HG02678 (cell line): ENCODE measurements at regions not wholly inside any gene's neighbourhood (a gene's known extent, or its start where the extent isn't known, plus 50 kb on each side); places are given as distances from the start of the nearest gene placed in this dataset.
"Not testable (repeated sequence)": the region's sequence is repeated elsewhere in the genome, so short reads cannot be mapped to it uniquely, and the experiment has no call there.

Experiments used
- ATAC-seq: cut with Tn5 transposase; IDR thresholded peaks from one replicate; pipeline ENCODE4 v1.9.1; 2021; ENCODE audit warnings: mild to moderate bottlenecking, moderate library complexity; ENCODE audit not compliant: unreplicated experiment

DNA sequence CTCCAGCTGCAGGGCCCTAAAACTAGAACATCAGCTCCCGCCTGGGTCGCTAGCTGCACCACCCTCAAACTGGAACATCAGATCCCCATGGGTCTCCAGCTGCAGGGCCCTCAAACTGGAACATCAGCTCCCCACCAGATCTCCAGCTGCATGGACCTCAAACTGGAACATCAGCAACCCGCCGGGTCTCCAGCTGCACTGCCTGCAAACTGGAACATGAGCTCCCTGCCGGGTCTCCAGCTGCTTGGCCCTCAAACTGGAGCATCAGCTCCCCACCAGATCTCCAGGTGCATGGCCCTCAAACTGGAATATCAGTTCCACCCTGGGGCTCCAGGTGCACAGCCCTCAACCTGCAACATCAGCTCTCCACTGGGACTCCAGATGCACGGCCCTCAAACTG lies 82.7 kb downstream of the TFRC start:
- not testable (repeated sequence) for ATAC-seq

DNA sequence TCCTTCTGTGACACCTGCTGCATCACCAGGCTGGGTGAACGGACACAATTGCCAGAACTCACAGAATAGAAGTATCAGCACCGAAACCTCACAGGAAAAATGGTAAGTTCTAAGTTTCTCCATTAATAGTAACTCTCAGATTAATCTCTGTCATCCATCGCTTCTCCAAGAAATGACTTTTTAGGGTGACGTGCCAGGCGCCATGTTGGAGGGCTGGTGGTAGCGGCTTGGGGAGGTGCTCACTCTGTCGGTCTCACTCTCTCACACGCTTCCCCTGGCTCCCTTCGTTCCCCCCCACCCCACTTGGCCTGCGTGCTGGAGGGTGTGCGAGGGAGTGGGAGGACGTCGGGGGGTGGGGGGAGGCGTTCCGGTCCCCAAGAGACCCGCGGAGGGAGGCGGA lies 85.6 kb downstream of the TFRC start:
- ATAC-seq: not testable (repeated sequence)

DNA sequence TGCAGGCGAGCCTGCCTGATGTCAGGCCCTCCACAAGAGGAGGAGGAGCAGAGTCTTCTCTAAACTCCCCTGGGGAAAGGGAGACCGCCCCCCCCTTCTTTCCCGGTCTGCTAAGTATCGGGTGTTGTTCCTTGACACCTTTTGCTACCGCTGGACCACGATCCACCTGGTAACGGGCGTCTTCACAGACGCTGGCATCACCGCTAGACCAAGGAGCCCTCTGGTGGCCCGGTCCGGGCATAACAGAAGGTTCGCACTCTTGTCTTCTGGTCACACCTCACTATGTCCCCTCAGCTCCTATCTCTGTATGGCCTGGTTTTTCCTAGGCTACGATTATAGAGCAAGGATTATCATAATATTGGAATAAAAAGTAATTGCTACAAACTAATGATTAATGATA lies 86.0 kb upstream of the TNK2 start:
- not testable (repeated sequence) for ATAC-seq

DNA sequence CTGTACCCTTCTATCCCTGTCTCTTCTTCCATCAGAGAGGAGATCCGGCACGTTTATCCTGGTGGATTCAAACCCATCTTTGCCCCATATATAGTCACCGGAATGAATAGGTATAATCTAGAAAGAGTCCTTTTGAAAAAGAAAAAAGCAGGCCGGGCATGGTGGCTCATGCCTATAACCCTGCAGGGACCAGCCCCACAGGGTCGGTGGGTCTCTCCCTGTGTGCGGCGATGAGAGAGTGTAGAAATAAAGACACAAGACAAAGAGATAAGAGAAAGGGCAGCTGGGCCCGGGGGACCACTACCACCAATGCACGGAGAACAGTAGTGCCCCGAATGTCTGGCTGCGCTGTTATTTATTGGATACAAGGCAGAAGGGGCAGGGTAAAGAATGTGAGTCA lies 85.3 kb upstream of the TNK2 start:
- ATAC-seq: not testable (repeated sequence)

DNA sequence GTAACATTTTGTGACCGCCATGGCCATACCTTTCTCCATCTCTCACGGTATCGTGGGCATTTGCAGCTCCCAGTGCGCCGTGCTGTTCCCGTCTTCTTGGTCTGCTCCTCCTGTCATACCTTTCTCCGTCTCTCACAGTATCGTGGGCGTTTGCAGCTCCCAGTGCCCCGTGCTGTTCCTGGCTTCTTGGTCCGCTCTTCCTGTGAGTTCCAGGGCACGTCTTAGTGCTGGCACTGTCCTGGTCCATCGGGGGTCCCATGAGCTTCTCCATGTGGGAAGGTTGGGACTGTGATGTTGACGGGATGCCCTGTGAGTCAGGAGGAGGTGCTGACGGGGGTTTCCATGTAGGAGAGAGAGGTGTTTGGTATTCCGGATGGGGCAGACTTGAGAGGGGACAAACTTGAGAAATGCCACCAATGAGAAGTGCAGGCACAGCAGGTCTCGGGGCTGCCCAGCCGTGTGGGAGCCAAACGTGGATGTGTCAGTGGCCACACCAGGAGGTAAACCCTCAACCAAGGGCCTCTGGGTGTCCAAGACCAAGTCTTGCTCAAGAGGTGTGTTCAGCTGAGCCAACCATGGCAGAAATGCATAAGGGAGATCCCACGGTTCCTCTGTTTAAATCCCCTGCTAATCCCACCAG lies 84.7 kb upstream of the TNK2 start:
- not testable (repeated sequence) for ATAC-seq

DNA sequence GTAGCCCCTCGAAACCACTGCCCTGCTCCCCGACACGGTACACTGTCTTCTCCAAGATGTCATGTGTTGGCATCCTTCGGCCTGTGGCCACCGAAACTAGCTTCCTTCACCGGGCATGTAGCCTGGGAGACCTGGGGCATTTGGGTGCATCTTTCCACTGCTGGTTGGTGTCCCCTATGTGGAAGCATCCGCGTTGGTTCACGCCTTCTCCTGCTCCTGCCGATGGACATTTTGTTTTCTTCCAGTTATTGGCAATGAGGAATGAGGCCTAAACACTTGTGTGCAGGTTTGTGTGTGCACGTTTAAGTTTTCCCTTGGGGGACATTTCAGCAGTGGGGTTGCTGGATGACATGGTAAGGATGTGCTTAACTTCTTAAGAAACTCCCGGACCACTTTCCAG lies 83.6 kb upstream of the TNK2 start:
- not testable (repeated sequence) for ATAC-seq

DNA sequence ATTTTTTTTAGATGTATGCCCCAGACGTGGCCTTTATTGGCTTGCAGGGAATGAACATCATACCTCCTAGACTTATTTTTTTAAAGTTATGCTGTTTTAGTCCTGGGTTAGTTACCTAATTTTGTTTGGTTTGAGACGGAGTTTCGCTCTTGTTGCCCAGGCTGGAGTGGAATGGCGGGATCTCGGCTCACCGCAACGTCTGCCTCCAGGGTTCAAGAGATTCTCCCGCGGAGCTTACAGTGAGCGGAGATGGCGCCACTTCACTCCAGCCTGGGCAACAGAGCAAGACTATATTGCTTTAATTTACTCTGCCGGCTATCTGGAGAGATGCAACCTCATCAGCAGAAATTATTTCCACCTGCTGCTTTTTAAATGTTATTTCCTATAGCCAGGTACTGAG lies 82.9 kb upstream of the TNK2 start:
- ATAC-seq: not testable (repeated sequence)

DNA sequence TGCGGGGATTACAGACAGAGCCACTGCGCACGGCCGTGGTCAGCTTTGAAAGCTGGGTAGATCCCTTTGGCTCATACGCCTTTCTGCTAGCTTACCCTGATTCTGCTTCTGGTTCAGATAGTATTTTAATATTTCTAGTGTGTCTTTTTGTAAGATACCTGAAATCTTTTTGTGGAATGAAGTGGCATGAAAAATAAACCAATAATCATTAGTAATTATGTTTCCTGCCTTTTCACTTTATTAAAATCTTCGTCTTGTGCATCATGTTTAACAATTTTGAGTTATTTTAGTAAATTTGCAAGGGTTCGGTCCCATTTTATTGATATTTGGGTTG lies 82.5 kb upstream of the TNK2 start:
- ATAC-seq: not testable (repeated sequence)

DNA sequence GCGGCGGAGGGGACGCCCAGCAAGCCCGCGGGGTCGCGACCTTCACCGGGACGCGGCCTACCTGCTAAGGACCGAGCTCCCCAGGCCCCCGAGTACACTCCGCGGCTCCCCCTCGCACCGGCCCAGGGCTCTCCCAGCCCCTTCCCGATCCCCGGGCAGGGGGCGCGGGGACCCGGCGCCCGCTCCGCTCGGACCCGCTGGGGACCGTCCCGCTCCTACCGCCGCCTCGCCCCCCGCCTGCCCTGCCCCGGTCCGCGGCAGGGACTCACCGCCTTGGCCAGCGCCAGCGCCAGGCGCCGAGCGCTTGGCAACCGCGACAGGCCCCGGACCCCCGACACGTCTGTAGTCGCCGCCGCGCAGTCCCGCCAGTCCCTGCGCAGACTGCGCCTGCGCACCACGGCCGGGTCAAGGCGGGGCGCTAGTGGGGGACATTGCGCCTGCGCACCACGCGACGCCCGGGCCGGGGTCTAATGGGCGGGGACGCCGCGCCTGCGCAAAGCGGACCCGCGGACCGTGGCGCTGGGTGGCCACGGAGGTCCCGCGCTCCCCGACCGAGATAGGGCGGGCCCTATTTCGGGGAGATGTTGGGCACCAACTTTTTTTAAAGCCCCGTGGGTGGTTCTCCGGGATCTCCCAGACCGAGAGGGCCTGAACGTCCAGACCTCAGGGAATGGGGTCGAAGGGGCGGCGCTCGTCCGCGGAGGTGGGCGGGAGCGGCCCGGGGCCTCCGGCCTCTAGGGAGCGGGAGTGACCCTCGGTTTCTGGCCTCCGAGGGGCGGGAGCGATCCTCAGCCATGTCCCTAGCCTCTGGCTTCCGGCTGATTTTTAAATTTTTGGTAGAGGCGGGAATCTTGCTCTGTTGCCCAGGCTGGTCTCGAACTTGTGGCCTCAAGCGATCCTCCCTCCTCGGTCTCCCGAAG lies 81.8 kb upstream of the TNK2 start:
- ATAC-seq: peak; percentile 94

DNA sequence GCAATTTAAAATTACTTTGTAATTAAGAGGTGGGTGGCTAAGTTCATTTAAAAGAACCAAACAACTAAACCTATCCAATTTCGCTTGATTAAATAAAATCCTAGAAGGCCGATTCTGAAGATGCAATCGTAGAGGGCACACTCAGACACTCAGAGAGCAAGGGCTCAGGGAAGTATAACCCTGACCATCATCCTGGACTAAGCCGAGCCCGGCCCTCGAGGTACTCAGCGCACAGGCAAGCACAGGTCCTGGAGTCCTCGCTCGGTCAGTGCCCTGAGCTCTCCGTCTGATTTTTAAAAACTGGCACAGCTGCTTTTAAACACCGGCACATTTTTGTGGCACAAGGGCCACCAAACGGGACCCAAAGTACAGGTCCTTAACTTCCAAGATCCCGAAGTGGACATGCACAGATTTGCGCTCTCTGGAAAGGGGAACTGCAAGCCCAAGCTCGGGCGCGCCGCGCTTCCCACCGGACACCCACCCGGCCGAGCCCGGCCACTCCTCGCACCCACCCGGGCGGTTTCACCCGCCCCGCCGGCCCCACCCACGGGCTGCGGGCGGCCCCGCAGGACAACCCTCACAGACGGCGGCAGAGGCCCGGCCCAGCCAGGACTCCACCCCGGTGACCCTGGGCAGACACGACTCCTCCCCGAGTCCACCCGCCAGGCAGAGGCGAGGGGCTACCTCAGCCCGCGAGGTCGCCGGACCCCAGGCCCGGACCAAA lies 81.0 kb upstream of the TNK2 start:
- peak; percentile 43 for ATAC-seq

DNA sequence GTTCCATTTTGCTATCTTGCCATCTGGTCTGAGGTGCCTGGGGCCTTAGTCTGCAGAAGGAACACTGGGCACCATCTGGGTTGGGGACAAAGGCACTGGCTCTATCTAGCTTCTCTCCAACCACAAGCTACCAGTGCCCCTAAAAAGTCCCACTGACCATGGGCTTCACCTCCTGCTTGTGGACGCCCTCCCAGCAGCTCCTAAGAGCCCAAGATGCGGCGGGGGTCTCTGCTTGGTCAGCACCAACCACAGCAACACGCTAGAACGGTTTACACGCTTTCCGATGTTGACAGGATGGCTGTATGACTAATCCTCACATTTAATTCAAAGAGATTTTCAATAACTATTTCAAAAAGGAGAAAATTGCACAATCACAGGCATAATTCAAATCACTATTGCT lies 80.4 kb upstream of the TNK2 start:
- ATAC-seq: not testable (repeated sequence)

DNA sequence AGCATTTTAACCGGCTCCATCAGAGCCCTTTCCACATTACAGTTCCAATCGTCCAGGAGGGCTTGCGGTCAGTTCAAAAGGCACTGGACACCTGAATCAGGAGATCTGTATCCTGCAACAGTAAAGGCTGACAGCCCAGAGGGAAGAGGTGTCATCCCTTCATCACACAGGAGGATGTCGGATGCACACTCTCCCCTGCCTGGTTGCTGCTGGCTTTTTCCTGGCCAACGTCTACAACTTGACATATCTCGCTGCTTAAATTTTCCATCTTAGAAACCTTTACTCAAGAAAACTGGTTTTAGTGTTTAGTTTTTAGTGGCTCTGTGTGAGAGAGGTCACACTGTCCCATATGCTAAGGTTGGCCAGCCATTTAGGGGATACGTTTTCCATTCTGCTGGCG lies 78.7 kb upstream of the TNK2 start:
- ATAC-seq: not testable (repeated sequence)

DNA sequence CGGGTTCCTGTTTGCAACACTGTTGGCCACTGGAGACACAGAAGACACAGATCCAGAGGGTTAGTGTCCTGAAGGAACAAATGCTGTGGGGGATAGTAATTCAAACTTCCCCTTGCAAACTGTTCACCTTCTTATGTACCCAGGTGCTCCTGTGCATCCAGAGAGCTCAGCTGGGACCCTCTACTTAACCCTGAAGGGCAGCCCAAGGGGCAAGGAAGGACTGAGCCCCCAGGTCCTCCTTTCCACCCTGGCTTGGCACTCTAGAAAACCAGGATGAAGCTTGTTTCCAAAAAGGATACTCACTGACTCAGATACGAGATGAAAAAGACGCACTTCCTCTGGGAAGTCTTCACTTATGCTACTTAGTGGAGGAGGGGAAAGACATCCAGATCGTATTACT lies 78.2 kb upstream of the TNK2 start:
- not testable (repeated sequence) for ATAC-seq

DNA sequence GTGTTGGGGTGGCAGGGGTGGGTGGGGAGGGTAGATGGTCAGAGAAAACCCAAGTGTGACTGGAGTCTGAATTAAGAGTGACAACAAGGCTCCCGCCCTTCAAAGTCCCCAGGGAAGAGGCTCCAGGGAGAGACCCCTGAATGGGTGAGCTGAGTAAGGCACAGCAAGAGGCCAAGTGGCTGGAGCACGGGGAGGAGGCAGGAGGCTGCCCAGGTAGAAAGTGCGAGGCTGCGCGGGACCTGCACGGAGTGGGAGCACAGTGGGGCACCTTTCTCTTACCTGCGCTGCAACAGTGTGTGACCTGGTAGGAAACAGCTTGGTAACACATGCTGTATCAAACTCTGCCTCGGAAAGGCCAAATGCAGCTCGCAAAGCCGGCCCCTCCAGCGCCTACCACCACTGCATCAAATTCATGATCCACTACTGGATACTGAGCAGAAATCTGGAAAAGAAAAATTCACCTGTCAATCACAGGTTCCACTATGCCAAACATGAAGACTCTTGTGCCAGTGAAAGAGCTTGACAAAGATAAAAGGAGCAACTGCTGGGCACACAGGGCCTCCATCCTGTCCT lies 77.1 kb upstream of the TNK2 start:
- ATAC-seq: not testable (repeated sequence)

DNA sequence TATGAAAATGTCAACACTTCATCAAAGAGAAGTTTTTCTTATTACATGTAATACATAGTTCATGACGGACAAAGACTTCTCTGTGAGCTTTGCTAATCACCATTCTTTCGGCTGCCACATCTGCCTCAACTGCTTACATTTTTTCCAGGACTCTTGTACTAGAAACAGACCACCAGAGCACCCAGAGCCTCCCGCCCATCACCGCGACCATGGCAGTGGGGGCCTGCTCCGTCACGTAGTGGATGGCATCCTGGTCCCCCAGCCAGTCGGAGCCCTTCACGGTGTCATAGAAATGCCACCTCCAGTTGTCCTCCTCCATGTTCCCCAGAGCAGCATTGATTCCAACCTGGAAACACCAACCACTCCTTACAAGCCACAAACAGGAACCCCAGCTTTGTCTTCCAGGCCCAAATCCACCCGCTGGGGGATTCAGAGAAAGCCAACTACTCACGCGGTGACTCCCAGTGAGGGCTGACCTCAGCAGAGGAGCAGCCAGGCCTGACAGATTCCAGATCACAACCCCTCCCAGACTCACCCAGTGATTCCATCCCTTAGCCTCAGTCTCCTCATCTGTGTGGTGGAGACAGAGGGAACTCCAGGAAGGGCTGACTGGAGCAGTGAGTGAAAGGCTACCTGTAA lies 76.2 kb upstream of the TNK2 start:
- ATAC-seq: not testable (repeated sequence)

DNA sequence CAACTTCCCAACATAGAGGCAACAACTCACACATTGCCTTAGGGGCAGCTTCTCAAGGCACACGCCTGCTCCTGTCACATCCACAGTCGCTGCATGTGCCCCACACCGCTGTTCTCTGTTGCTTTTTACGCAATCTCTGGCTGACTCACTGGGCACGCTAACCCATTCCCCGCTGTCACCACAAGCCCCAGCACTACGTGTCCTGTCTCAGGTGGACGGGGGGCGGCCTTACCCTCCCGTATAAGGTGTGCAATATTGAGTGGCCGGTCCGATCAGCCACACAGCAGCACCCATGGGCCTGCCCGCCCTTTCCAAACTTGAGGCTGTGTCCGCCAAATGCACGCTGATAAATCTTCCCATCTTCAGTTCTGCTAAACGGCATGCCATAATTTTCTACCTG lies 75.5 kb upstream of the TNK2 start:
- ATAC-seq: not testable (repeated sequence)

DNA sequence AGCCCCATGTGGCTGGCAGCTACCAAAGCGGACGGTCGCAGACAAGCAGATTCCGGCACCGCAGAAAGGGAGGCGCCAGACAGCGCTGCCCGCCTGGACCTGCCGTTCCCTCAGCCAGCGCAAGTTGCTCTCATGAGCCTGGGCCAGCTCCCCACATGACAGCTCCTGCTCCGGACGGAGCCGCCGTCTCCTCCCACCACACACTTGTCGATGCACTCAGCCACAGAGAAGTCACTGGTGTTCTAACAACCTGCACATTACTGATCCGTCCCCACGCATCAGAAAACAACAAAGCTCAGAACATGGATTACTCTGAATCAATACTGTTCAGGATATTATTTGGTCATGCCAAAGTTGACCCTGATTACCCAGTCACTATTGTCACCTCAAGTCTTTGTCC lies 74.4 kb upstream of the TNK2 start:
- ATAC-seq: not testable (repeated sequence)

DNA sequence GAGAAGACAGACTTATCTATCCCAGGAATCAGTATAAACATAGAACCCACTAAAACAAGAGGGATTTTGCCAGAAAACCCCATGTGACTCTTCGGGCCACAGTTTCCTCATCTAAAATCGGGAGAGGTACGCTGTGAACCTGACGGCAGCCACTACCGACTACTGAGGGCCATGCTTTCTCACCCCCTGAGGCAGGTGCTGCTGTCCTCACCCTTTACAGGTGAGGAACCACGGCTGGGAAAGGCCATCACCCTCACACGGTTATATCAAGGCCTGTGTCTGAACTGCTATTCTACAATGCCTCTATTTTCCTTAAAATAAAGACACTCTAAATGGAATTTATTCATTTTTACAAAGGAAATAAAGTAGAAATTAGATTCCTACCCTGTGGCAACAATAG lies 73.4 kb upstream of the TNK2 start:
- ATAC-seq: not testable (repeated sequence)

DNA sequence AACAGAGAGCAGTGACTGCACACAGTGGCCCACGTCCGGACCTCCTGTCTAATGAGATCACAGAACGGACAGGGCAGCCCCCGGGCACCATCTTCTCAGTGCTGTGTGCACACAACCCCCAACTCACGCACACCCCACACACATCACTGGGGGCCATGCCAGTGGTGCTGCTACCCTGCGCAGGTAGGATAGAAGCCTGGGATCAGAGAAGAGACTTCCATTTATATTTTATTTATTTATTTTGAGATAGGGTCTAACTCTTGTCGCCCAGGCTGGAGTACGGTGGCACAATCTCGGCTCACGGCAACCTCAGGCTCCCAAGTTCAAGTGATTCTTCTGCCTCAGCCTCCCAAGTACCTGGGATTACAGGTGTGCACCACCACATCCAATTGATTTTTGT lies 71.5 kb upstream of the TNK2 start:
- not testable (repeated sequence) for ATAC-seq

DNA sequence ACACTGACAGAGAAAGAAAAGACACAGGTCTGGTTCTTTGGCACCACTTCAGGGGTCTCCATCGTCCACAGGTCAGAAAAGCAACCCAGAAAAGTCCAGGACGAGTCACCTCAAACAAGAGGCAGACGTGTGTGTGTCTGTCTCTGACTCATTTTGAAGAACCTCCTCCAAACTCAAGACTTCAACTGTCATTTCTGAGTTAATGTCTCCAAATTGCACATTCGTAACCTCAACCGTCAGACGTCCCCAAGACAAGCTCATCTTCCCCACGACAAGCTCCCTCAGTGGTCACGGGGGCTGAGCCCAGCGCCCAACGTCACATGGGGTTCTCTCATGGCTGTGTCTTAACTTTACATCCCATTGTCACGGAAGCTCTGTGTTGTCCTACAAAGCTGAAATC lies 70.2 kb upstream of the TNK2 start:
- not testable (repeated sequence) for ATAC-seq

DNA sequence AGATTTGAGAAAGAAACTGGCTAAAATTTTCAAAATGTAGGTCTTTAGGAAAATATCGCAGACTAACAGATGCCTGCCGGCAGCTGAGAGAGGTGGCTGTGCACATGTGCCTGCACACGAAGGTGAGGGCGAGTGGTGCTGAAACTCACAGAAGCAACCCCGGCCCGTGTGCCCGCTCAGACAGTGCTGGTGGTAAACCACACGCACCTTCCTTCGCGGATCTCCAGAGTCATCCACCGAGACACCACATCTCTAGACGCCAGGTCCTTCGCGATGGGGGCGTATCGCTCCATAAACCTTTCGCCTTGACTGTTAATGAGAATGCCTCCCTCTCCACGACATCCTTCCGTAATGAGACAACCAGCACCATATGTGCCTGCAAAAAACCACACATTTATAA lies 68.5 kb upstream of the TNK2 start:
- ATAC-seq: not testable (repeated sequence)
